Nephron (organoid): ENCODE measurements at regions not wholly inside any gene's neighbourhood (a gene's known extent, or its start where the extent isn't known, plus 50 kb on each side); places are given as distances from the start of the nearest gene placed in this dataset.

Experiments used
- H3K27ac Mint-ChIP-seq, 3 experiments: 2 replicates each; pipeline ENCODE4 v1.8.0; 2020; ENCODE audit warnings: mixed read lengths in 3 of 3, mild to moderate bottlenecking in 2 of 3, moderate library complexity in 1 of 3
- H3K27me3 Mint-ChIP-seq: 2 replicates; pipeline ENCODE4 v1.8.0; 2021; ENCODE audit warnings: low read depth, mild to moderate bottlenecking, moderate library complexity, mixed read lengths
- H3K36me3 Mint-ChIP-seq: 2 replicates; pipeline ENCODE4 v1.8.0; 2020; ENCODE audit warnings: low read depth, mixed read lengths
- H3K4me1 Mint-ChIP-seq: 2 replicates; pipeline ENCODE4 v1.8.0; 2020; ENCODE audit warnings: mixed read lengths
- H3K4me3 Mint-ChIP-seq, 3 experiments: 2 replicates each; pipeline ENCODE4 v1.8.0; 2020; ENCODE audit warnings: mild to moderate bottlenecking in 3 of 3, mixed read lengths in 3 of 3, moderate library complexity in 2 of 3
- H3K9me3 Mint-ChIP-seq: 2 replicates; pipeline ENCODE4 v1.8.0; 2020; ENCODE audit warnings: mixed read lengths
- TF ChIP-seq, protein P1 (sequence below), 3 experiments: fragments of 200-600 bp; sonication (generic); IDR thresholded peaks; one replicate each; pipeline ENCODE4 v1.5.0; 2021; ENCODE audit warnings: antibody characterized with exemption in 3 of 3; ENCODE audit not compliant: unreplicated experiment in 3 of 3

- H3K36me3 Mint-ChIP-seq, result peaks cover 3% of the 10 kb centered on the region
- H3K4me1 Mint-ChIP-seq, result peaks cover 26% of the 10 kb centered on the region
- peak overlapping the region in 2 of 3 experiments; percentile 8 to 50 for H3K27ac Mint-ChIP-seq
- peaks cover 41% of the 10 kb centered on the region for H3K27me3 Mint-ChIP-seq
- TF ChIP-seq, protein P1, sequence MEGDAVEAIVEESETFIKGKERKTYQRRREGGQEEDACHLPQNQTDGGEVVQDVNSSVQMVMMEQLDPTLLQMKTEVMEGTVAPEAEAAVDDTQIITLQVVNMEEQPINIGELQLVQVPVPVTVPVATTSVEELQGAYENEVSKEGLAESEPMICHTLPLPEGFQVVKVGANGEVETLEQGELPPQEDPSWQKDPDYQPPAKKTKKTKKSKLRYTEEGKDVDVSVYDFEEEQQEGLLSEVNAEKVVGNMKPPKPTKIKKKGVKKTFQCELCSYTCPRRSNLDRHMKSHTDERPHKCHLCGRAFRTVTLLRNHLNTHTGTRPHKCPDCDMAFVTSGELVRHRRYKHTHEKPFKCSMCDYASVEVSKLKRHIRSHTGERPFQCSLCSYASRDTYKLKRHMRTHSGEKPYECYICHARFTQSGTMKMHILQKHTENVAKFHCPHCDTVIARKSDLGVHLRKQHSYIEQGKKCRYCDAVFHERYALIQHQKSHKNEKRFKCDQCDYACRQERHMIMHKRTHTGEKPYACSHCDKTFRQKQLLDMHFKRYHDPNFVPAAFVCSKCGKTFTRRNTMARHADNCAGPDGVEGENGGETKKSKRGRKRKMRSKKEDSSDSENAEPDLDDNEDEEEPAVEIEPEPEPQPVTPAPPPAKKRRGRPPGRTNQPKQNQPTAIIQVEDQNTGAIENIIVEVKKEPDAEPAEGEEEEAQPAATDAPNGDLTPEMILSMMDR (IDR thresholded peaks at IDR 0.05; ENCODE audit: unreplicated experiment in 3 of 3), result no peak
- H3K4me3 Mint-ChIP-seq, result no peak overlapping the region
- H3K9me3 Mint-ChIP-seq, result peaks cover 13% of the 10 kb centered on the region
Observed at GRCh38 chr15:70187331-70187730, 89.6 kb upstream of the TLE3 start.

DNA sequence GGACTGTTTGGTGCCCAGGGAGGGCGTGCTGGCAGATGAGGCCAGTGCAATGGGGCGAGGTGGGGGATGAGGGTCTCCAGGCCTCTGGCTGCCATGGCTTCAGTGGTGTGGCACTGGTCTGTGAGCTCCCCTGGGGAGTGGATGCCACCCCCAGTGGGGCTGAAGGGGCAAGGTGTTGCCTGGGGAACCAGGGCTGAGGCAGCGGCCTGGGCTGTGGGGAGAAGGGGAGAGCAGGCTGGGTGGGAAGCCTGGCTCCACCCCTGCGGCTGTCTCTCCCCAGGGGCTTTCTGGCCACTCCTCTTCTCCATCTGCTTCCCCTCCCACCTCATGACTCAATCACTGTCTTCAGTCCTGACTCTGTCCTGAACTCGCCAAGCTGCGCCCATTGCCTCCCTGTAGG lies 88.4 kb upstream of the TLE3 start:
- Mint-ChIP-seq H3K4me1 (peaks cover 33% of the 10 kb centered on the region), H3K27ac (peak overlapping the region in 2 of 3 experiments; percentile 72 to 75), H3K9me3 (peaks cover 7% of the 10 kb centered on the region), H3K27me3 (peaks cover 35% of the 10 kb centered on the region), H3K36me3 (no peaks in the 10 kb centered on the region), H3K4me3 (no peak overlapping the region)
- TF ChIP-seq, protein P1 (IDR thresholded peaks at IDR 0.05; ENCODE audit: unreplicated experiment in 3 of 3), result no peak

DNA sequence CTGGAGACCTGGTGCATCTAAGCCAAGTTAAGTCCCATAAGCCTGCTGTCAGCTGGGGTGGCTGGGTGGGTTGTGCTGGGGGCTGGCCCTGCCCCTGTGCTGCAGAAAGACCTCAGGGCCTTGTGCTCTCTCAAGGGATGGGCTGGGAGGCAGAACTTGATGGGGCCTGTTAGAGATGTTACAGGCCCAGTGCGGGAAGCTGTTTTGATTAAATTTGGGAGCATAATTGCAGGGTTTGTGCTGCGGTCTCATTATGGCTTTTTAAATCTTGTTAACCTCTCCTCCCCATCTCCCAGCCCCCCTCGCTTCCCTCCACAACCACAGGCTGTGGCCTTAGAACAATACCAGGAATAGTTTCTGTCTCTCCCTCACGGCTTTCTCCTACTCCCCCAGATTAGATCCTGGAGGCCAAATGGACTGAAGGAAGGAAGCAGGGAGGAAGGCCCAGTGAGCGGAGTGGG lies 87.6 kb upstream of the TLE3 start:
- Mint-ChIP-seq H3K27me3 (peaks cover 36% of the 10 kb centered on the region), H3K9me3 (peaks cover 5% of the 10 kb centered on the region), H3K4me1 (peaks cover 33% of the 10 kb centered on the region), H3K36me3 (no peaks in the 10 kb centered on the region), H3K4me3 (no peak overlapping the region), H3K27ac (peak overlapping the region; percentile 72 to 75 (median 75))
- TF ChIP-seq, protein P1 (IDR thresholded peaks at IDR 0.05; ENCODE audit: unreplicated experiment in 3 of 3), result no peak

GRCh38 chr15:70182858-70183695 lies 85.4 kb upstream of the TLE3 start:
- TF ChIP-seq, protein P1 (IDR thresholded peaks at IDR 0.05; ENCODE audit: unreplicated experiment in 3 of 3), result no peak
- Mint-ChIP-seq H3K36me3 (no peaks in the 10 kb centered on the region), H3K4me3 (no peak overlapping the region), H3K27ac (no peak overlapping the region), H3K4me1 (peaks cover 33% of the 10 kb centered on the region), H3K27me3 (peaks cover 25% of the 10 kb centered on the region), H3K9me3 (no peaks in the 10 kb centered on the region)

GRCh38 chr15:70181626-70182255 lies 84.0 kb upstream of the TLE3 start:
- H3K4me1 Mint-ChIP-seq, result peaks cover 28% of the 10 kb centered on the region
- H3K36me3 Mint-ChIP-seq, result no peaks in the 10 kb centered on the region

More at GRCh38 chr15:70181626-70182255, 84.0 kb upstream of the TLE3 start:
- Mint-ChIP-seq H3K27ac (no peak overlapping the region), H3K27me3 (peaks cover 20% of the 10 kb centered on the region), H3K4me3 (no peak overlapping the region), H3K9me3 (no peaks in the 10 kb centered on the region)
- TF ChIP-seq, protein P1 (IDR thresholded peaks at IDR 0.05; ENCODE audit: unreplicated experiment in 3 of 3), result peak in 1 of 3 experiments; percentile 1
